Left lung (tissue), 4 donors: ENCODE measurements at regions not wholly inside any gene's neighbourhood (a gene's known extent, or its start where the extent isn't known, plus 50 kb on each side); places are given as distances from the start of the nearest gene placed in this dataset.
"Not testable (repeated sequence)": the region's sequence is repeated elsewhere in the genome, so short reads cannot be mapped to it uniquely, and the experiment has no call there.

ENCODE experiments used
- ATAC-seq: fragments of 200-7000 bp; cut with Tn5 transposase; one replicate; pipeline ENCODE4 v1.9.1; 2020; ENCODE audit warnings: moderate library complexity
- DNase-seq, 4 donors: peaks; one replicate each; pipeline ENCODE4 v3.0.0-alpha.2; 2013 to 2020
- H3K27ac ChIP-seq, 2 donors: fragments of 200-600 bp; sonication (generic) in 1 of 2; one replicate each; pipeline versions ENCODE4 v1.5.0 to v1.8.0; 2020 to 2021
- H3K27me3 ChIP-seq, 2 donors: fragments of 200-600 bp; sonication (generic) in 1 of 2; one replicate each; pipeline versions ENCODE4 v1.5.0 to v1.8.0; 2020 to 2021
- H3K36me3 ChIP-seq, 2 donors: fragments of 200-600 bp; sonication (generic) in 1 of 2; one replicate each; pipeline versions ENCODE4 v1.5.0 to v1.8.0; 2020 to 2021
- H3K4me1 ChIP-seq, 2 donors: fragments of 200-600 bp; one replicate each; pipeline ENCODE4 v1.8.0; 2021
- H3K4me3 ChIP-seq, 2 donors: fragments of 200-600 bp; sonication (generic) in 1 of 2; one replicate each; pipeline versions ENCODE4 v1.5.0 to v1.8.0; 2020 to 2021; ENCODE audit warnings: mild to moderate bottlenecking in 1 of 2
- H3K9me3 ChIP-seq, 2 donors: fragments of 200-600 bp; sonication (generic) in 1 of 2; one replicate each; pipeline versions ENCODE4 v1.5.0 to v1.8.0; 2020 to 2021
- intact Hi-C, 2 donors: fragments of 100-400 bp; cut with DNase I; formaldehyde crosslinking; loops; one replicate each; pipeline versions ENCODE4 v1.11.2 to v1.14.2; 2022
- TF ChIP-seq, protein P1 (sequence below), 2 donors: fragments of 200-600 bp; sonication (generic) in 1 of 2; IDR thresholded peaks; one replicate each; pipeline versions ENCODE4 v1.5.0 to v1.8.0; 2021; ENCODE audit warnings: antibody characterized with exemption in 2 of 2
- donor health status: DM: no; HTN: yes; CAD: no.
- donor health status: DM: no; HTN: no; CAD: no.

DNA sequence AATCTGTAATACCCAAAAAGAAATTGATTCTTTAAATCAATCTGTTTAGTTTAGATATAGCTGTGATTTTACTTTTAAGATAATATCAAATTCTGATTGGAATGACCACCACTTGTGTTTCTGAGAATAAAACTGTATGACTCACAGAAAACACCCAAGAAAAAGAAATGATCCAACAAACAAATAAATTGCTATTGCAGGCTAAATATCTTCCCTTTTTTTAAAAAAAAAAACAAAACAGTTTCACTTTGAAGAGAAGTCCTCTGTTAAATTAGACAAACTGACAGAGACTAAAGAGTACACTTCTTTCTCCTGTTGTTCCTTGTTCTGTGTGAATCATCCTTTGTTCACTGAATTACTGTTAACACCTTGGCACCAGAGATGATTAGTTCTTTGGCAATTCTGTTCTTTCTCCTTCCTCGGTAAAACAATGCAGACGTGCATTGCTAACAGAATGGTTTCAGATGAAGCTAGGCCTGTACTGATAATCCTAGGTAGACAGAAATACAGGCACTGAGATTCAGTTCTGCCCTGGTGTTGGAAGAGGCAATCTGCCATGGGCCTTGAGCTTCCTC is 895.2 kb upstream of the CITED2 start:
- H3K36me3 ChIP-seq = no peaks in the 10 kb centered on the region
- H3K9me3 ChIP-seq = peaks cover 0 to 3% of the 10 kb centered on the region in 2 donors
- no peak overlapping the region for H3K27ac ChIP-seq
- TF ChIP-seq, protein P1, sequence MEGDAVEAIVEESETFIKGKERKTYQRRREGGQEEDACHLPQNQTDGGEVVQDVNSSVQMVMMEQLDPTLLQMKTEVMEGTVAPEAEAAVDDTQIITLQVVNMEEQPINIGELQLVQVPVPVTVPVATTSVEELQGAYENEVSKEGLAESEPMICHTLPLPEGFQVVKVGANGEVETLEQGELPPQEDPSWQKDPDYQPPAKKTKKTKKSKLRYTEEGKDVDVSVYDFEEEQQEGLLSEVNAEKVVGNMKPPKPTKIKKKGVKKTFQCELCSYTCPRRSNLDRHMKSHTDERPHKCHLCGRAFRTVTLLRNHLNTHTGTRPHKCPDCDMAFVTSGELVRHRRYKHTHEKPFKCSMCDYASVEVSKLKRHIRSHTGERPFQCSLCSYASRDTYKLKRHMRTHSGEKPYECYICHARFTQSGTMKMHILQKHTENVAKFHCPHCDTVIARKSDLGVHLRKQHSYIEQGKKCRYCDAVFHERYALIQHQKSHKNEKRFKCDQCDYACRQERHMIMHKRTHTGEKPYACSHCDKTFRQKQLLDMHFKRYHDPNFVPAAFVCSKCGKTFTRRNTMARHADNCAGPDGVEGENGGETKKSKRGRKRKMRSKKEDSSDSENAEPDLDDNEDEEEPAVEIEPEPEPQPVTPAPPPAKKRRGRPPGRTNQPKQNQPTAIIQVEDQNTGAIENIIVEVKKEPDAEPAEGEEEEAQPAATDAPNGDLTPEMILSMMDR (IDR thresholded peaks at IDR 0.05) = no peak
- no peaks in the 10 kb centered on the region for H3K4me1 ChIP-seq
- no peaks in the 10 kb centered on the region for H3K27me3 ChIP-seq
- intact Hi-C loops = no loop called here
- H3K4me3 ChIP-seq = no peak overlapping the region
- ATAC-seq (no peak), DNase-seq (no peak)

- Histone ChIP-seq H3K4me3 (no peak overlapping the region), H3K4me1 (no peaks in the 10 kb centered on the region), H3K27me3 (no peaks in the 10 kb centered on the region), H3K36me3 (no peaks in the 10 kb centered on the region), H3K9me3 (peaks cover 0 to 3% of the 10 kb centered on the region in 2 donors), H3K27ac (no peak overlapping the region)
- DNase-seq (no peak), ATAC-seq (no peak)
- TF ChIP-seq, protein P1 (IDR thresholded peaks at IDR 0.05) = no peak
- intact Hi-C loops = no loop called here
Measured at GRCh38 chr6:140264431-140264830, 890.0 kb upstream of the CITED2 start.

- intact Hi-C loops, H3K4me1 ChIP-seq, H3K27ac ChIP-seq, ATAC-seq, DNase-seq, H3K4me3 ChIP-seq, H3K9me3 ChIP-seq, H3K36me3 ChIP-seq, H3K27me3 ChIP-seq: not testable (repeated sequence)
Measured at GRCh38 chr6:140258302-140258701, 883.9 kb upstream of the CITED2 start.

- intact Hi-C loops = no loop called here
- H3K9me3 ChIP-seq = no peaks in the 10 kb centered on the region
- ATAC-seq = no peak
Measured at GRCh38 chr6:140256248-140256647, 881.8 kb upstream of the CITED2 start.

DNA sequence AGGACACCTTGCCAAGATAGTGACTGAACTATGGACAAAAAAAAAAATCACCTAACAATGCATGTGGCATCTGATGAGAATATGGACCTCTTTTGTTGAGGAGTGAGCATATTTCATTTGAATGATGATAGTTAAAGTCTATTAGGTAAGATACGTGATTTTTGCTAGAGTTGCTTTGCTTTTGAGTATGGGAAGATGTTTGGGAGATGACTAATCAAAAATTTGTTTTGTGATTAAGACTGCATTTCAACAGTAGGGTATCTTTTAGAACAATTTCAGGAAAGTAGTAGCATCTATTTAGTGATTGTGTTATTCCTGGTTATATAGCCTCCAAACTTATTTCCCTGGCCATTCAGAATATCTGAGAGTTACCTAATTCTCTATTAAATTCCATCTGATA is 878.6 kb upstream of the CITED2 start:
- DNase-seq (no peak), ATAC-seq (no peak)
- Histone ChIP-seq H3K9me3 (no peaks in the 10 kb centered on the region), H3K4me3 (no peak overlapping the region), H3K36me3 (no peaks in the 10 kb centered on the region), H3K27ac (no peak overlapping the region), H3K27me3 (no peaks in the 10 kb centered on the region), H3K4me1 (no peaks in the 10 kb centered on the region)
- TF ChIP-seq, protein P1 (IDR thresholded peaks at IDR 0.05) = no peak
- intact Hi-C loops = no loop called here

More at GRCh38 chr6:140256248-140256647, 881.8 kb upstream of the CITED2 start:
- DNase-seq = no peak
- Histone ChIP-seq H3K27me3 (no peaks in the 10 kb centered on the region), H3K27ac (no peak overlapping the region), H3K4me1 (no peaks in the 10 kb centered on the region), H3K36me3 (no peaks in the 10 kb centered on the region), H3K4me3 (no peak overlapping the region)
- TF ChIP-seq, protein P1 (IDR thresholded peaks at IDR 0.05) = no peak

GRCh38 chr6:140252099-140252498 is 877.7 kb upstream of the CITED2 start:
- H3K9me3 ChIP-seq = no peaks in the 10 kb centered on the region
- no peak overlapping the region for H3K27ac ChIP-seq
- H3K36me3 ChIP-seq = no peaks in the 10 kb centered on the region
- ATAC-seq (no peak), DNase-seq (no peak)
- H3K27me3 ChIP-seq = no peaks in the 10 kb centered on the region
- TF ChIP-seq, protein P1 (IDR thresholded peaks at IDR 0.05) = no peak
- no peaks in the 10 kb centered on the region for H3K4me1 ChIP-seq
- intact Hi-C loops = no loop called here
- H3K4me3 ChIP-seq = no peak overlapping the region
